Transverse colon (tissue), 3 donors: ENCODE measurements at regions not wholly inside any gene's neighbourhood (a gene's known extent, or its start where the extent isn't known, plus 50 kb on each side); places are given as distances from the start of the nearest gene placed in this dataset.

Experiments used
- CTCF ChIP-seq, 5 experiments: fragments of 200-600 bp in 3 of 5; fragments of 450-650 bp in 2 of 5; sonication (generic) in 3 of 5; IDR thresholded peaks; 1 replicate in 2 of 5; 2 replicates in 3 of 5; pipeline ENCODE4 v1.5.1; 2016 to 2017; ENCODE audit warnings: antibody characterized with exemption in 5 of 5, inconsistent platforms in 3 of 5, mild to moderate bottlenecking in 2 of 5, moderate library complexity in 1 of 5
- POLR2A ChIP-seq: fragments of 450-650 bp; IDR thresholded peaks from one replicate; pipeline ENCODE4 v1.6.1; 2016; ENCODE audit warnings: antibody characterized with exemption, mild to moderate bottlenecking, moderate library complexity

- TF ChIP-seq CTCF (IDR thresholded peaks at IDR 0.05) = no peak
- TF ChIP-seq POLR2A = no peak
Observed at GRCh38 chr7:76133164-76133775, 68.4 kb upstream of the SRRM3 start.
